H9 (cell line): ENCODE measurements at regions not wholly inside any gene's neighbourhood (a gene's known extent, or its start where the extent isn't known, plus 50 kb on each side); places are given as distances from the start of the nearest gene placed in this dataset.

Experiments used
- DNase-seq: peaks from one replicate; pipeline ENCODE4 v3.0.0-alpha.2; 2017
- H2AFZ ChIP-seq: one replicate; pipeline ENCODE4 v1.6.1; 2013; ENCODE audit warnings: mild to moderate bottlenecking, low read length, control low read depth, moderate library complexity
- H2AK5ac ChIP-seq: 2 replicates; pipeline ENCODE4 v1.6.1; 2013; ENCODE audit warnings: low read length, control low read depth, mixed read lengths; ENCODE audit not compliant: insufficient read length
- H2BK120ac ChIP-seq: one replicate; pipeline ENCODE4 v1.6.1; 2013; ENCODE audit warnings: low read depth, mild to moderate bottlenecking, low read length, control low read depth, inconsistent platforms; ENCODE audit not compliant: poor library complexity, severe bottlenecking
- H2BK12ac ChIP-seq: 2 replicates; pipeline ENCODE4 v1.6.1; 2013; ENCODE audit warnings: low read length, control low read depth, mixed read lengths, low read depth; ENCODE audit not compliant: insufficient read length
- H2BK15ac ChIP-seq: 2 replicates; pipeline ENCODE4 v1.6.1; 2013; ENCODE audit warnings: low read depth, low read length, control low read depth
- H2BK20ac ChIP-seq: one replicate; pipeline ENCODE4 v1.6.1; 2013; ENCODE audit warnings: low read depth, mild to moderate bottlenecking, low read length, control low read depth, inconsistent platforms; ENCODE audit not compliant: poor library complexity, severe bottlenecking
- H2BK5ac ChIP-seq: 2 replicates; pipeline ENCODE4 v1.6.1; 2013; ENCODE audit warnings: low read length, control low read depth, mixed read lengths; ENCODE audit not compliant: insufficient read length
- H3K14ac ChIP-seq: 2 replicates; pipeline ENCODE4 v1.6.1; 2013; ENCODE audit warnings: low read length, control low read depth; ENCODE audit not compliant: insufficient read depth
- H3K18ac ChIP-seq: 2 replicates; pipeline ENCODE4 v1.6.1; 2013; ENCODE audit warnings: low read depth, mild to moderate bottlenecking, mixed read lengths, low read length, control low read depth; ENCODE audit not compliant: insufficient read length
- H3K23ac ChIP-seq: 2 replicates; pipeline ENCODE4 v1.6.1; 2013; ENCODE audit warnings: low read length, control low read depth, mixed read lengths, low read depth; ENCODE audit not compliant: insufficient read length
- H3K23me2 ChIP-seq: 2 replicates; pipeline ENCODE4 v1.6.1; 2013; ENCODE audit warnings: low read depth, mild to moderate bottlenecking, mixed read lengths, low read length, control low read depth; ENCODE audit not compliant: insufficient read length, poor library complexity, severe bottlenecking
- H3K27ac ChIP-seq: 2 replicates; pipeline ENCODE4 v1.5.1; 2013; ENCODE audit warnings: low read length, control low read depth, mixed read lengths, low read depth; ENCODE audit not compliant: insufficient read length
- H3K27me3 ChIP-seq: 2 replicates; pipeline ENCODE4 v1.6.1; 2013; ENCODE audit warnings: low read length, control low read depth, inconsistent platforms; ENCODE audit not compliant: insufficient read depth
- H3K4ac ChIP-seq: 2 replicates; pipeline ENCODE4 v1.6.1; 2013; ENCODE audit warnings: low read depth, mild to moderate bottlenecking, control low read depth, inconsistent platforms, low read length, moderate library complexity
- H3K4me1 ChIP-seq: 2 replicates; pipeline ENCODE4 v1.6.1; 2013; ENCODE audit warnings: low read length, control low read depth, inconsistent platforms; ENCODE audit not compliant: insufficient read depth
- H3K4me2 ChIP-seq: 2 replicates; pipeline ENCODE4 v1.6.1; 2013; ENCODE audit warnings: low read length, control low read depth, mixed read lengths; ENCODE audit not compliant: insufficient read length, insufficient read depth
- H3K56ac ChIP-seq: 2 replicates; pipeline ENCODE4 v1.6.1; 2013; ENCODE audit warnings: low read depth, mild to moderate bottlenecking, mixed read lengths, low read length, control low read depth; ENCODE audit not compliant: insufficient read length
- H3K79me1 ChIP-seq: 2 replicates; pipeline ENCODE4 v1.6.1; 2013; ENCODE audit warnings: low read depth, mild to moderate bottlenecking, moderate library complexity, low read length, control low read depth, inconsistent platforms; ENCODE audit not compliant: insufficient read depth, poor library complexity, severe bottlenecking
- H3K79me2 ChIP-seq: 2 replicates; pipeline ENCODE4 v1.6.1; 2013; ENCODE audit warnings: low read length, control low read depth, inconsistent platforms; ENCODE audit not compliant: insufficient read depth
- H3K9ac ChIP-seq: 2 replicates; pipeline ENCODE4 v1.6.1; 2013; ENCODE audit warnings: low read length, control low read depth, mixed read lengths; ENCODE audit not compliant: insufficient read length; ENCODE audit errors: extremely low read depth
- H3K9me3 ChIP-seq: one replicate; pipeline ENCODE4 v1.6.1; 2013; ENCODE audit warnings: low read depth, low read length, inconsistent platforms; ENCODE audit not compliant: control insufficient read depth
- H3T11ph ChIP-seq: one replicate; pipeline ENCODE4 v1.6.1; 2013; ENCODE audit warnings: mild to moderate bottlenecking, low read length, control low read depth, inconsistent platforms
- H4K20me1 ChIP-seq: one replicate; pipeline ENCODE4 v1.6.1; 2013; ENCODE audit not compliant: control insufficient read depth, insufficient read length, insufficient read depth
- H4K5ac ChIP-seq: 2 replicates; pipeline ENCODE4 v1.6.1; 2013; ENCODE audit warnings: low read depth, mild to moderate bottlenecking, mixed read lengths, low read length, control low read depth; ENCODE audit not compliant: insufficient read length
- H4K8ac ChIP-seq: replicated peaks from 2 replicates; pipeline ENCODE4 v1.6.1; 2013; ENCODE audit warnings: low read length, control low read depth, mixed read lengths, low read depth; ENCODE audit not compliant: insufficient read length
- H4K91ac ChIP-seq: 2 replicates; pipeline ENCODE4 v1.6.1; 2013; ENCODE audit warnings: low read depth, mild to moderate bottlenecking, moderate library complexity, mixed read lengths, low read length, control low read depth; ENCODE audit not compliant: insufficient read length
- H3K27ac Mint-ChIP-seq, 3 experiments: 2 replicates in 2 of 3; 3 replicates in 1 of 3; pipeline ENCODE4 v1.8.0; 2020 to 2021; ENCODE audit warnings: mixed read lengths in 3 of 3, mild to moderate bottlenecking in 1 of 3, moderate library complexity in 1 of 3
- H3K27me3 Mint-ChIP-seq: 2 replicates; pipeline ENCODE4 v1.8.0; 2021; ENCODE audit warnings: low read depth, mild to moderate bottlenecking, moderate library complexity, mixed read lengths
- H3K36me3 Mint-ChIP-seq, 3 experiments: 2 replicates in 2 of 3; 3 replicates in 1 of 3; pipeline ENCODE4 v1.8.0; 2020 to 2021; ENCODE audit warnings: low read depth in 3 of 3, mixed read lengths in 3 of 3; ENCODE audit not compliant: insufficient read depth in 1 of 3
- H3K4me1 Mint-ChIP-seq, 2 experiments: 2 replicates each; pipeline ENCODE4 v1.8.0; 2020; ENCODE audit warnings: mixed read lengths in 2 of 2
- H3K4me3 Mint-ChIP-seq, 2 experiments: 2 replicates in 1 of 2; 3 replicates in 1 of 2; pipeline ENCODE4 v1.8.0; 2020 to 2021; ENCODE audit warnings: mild to moderate bottlenecking in 2 of 2, mixed read lengths in 2 of 2, moderate library complexity in 1 of 2
- H3K9me3 Mint-ChIP-seq, 2 experiments: 2 replicates in 1 of 2; 3 replicates in 1 of 2; pipeline ENCODE4 v1.8.0; 2020; ENCODE audit warnings: mild to moderate bottlenecking in 2 of 2, mixed read lengths in 2 of 2, moderate library complexity in 1 of 2
- CTCF ChIP-seq: fragments of 200-600 bp; sonication (generic); conservative IDR thresholded peaks from 3 replicates; pipeline ENCODE4 v1.8.0; 2021; ENCODE audit warnings: antibody characterized with exemption, mild to moderate bottlenecking
- whole genome bisulfite sequencing: extraction: QIAGEN DNeasy Blood & Tissue Kit; methylation state at CpG from one replicate; pipeline ENCODE4 v1.1.7; 2013; ENCODE audit warnings: missing lambda C conversion rate, low lambda C conversion rate, mixed read lengths; ENCODE audit not compliant: insufficient read length; ENCODE audit errors: extremely low coverage; 5-methylcytosine and 5-hydroxymethylcytosine counted together

DNA sequence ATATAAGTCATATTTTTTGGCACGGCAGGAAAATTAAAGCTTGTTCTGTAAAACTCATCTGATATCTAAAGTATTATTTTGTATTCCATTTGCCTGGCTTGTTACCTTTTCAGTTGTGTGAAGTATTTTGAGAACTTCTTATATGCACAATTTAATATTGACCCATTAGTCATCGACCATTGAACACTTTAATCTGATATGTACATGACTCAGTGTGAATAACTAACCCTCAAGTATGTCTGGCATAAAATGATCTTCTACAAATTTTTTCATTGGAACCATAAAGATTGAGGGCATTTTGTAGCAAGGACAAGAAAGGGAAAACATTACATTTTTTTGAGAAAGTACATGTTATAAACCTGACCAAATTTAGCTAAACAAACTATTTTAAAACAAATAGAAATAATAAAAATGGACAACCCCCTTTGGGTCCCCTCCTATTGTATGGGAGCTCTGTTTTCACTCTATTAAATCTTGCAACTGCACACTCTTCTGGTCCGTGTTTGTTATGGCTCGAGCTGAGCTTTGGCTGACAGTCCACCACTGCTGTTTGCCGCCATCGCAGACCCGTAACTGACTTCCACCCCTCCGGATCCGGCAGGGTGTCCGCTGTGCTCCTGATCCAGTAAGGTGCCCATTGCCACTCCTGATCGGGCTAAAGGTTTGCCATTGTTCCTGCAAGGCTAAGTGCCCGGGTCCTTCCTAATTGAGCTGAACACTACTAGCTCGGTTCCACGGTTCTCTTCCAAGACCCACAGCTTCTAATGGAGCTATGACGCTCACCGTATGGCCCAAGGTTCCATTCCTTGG is 118.8 kb downstream of the SLC6A15 start:
- H2AFZ ChIP-seq: no peak overlapping the region
- H3K4ac ChIP-seq: no peak overlapping the region
- no peak overlapping the region; a peak in 1 of 5 replicates for H3K4me3 Mint-ChIP-seq
- no peak for DNase-seq
- no peaks in the 10 kb centered on the region for H3K4me1 Mint-ChIP-seq
- H3K14ac ChIP-seq: no peak overlapping the region
- no peak overlapping the region for H3K18ac ChIP-seq
- no peak overlapping the region for H3K56ac ChIP-seq
- H3K79me1 ChIP-seq: no peaks in the 10 kb centered on the region
- no peak overlapping the region for H3K9ac ChIP-seq
- no peaks in the 10 kb centered on the region for H3K4me1 ChIP-seq
- H4K20me1 ChIP-seq: no peaks in the 10 kb centered on the region
- H3K9me3 ChIP-seq: no peaks in the 10 kb centered on the region
- no peaks in the 10 kb centered on the region for H3K23me2 ChIP-seq
- H3K27me3 Mint-ChIP-seq: peaks cover 45% of the 10 kb centered on the region
- no peak overlapping the region for H3K27ac ChIP-seq
- no peak overlapping the region for H2BK20ac ChIP-seq
- no peak overlapping the region for H2BK12ac ChIP-seq
- no peak overlapping the region for H2BK120ac ChIP-seq
- no peaks in the 10 kb centered on the region for H3K36me3 Mint-ChIP-seq
- H3K23ac ChIP-seq: no peak overlapping the region
- H3K9me3 Mint-ChIP-seq: peaks cover 0 to 2% of the 10 kb centered on the region in 2 experiments; a peak in 1 of 5 replicates
- no peak overlapping the region for H2BK5ac ChIP-seq
- no peaks in the 10 kb centered on the region for H3K79me2 ChIP-seq
- H3K4me2 ChIP-seq: no peak overlapping the region
- H4K5ac ChIP-seq: no peak overlapping the region
- H3K27ac Mint-ChIP-seq: no peak overlapping the region
- no peak overlapping the region for H4K91ac ChIP-seq
- no CpG with 5 or more reads among the region's 16 CpGs for WGBS
- H2AK5ac ChIP-seq: no peak overlapping the region
- no peaks in the 10 kb centered on the region for H3K27me3 ChIP-seq
- no peak overlapping the region for H2BK15ac ChIP-seq
- no peak for TF ChIP-seq CTCF
- H4K8ac ChIP-seq: no peak overlapping the region
- no peak overlapping the region for H3T11ph ChIP-seq
